Mesenchymal stem cell (in vitro differentiated cells and primary cell): ENCODE measurements at regions not wholly inside any gene's neighbourhood (a gene's known extent, or its start where the extent isn't known, plus 50 kb on each side); places are given as distances from the start of the nearest gene placed in this dataset.
A peak's percentile ranks its signal among the peaks of the same experiment; 100 is the strongest.

Source experiments
- DNase-seq: peaks from one replicate; pipeline ENCODE4 v3.0.0-alpha.2; 2013
- H2AFZ ChIP-seq: one replicate; pipeline ENCODE4 v1.6.1; 2013; ENCODE audit warnings: low read depth, mild to moderate bottlenecking, control low read depth, inconsistent platforms, low read length, moderate library complexity
- H2AK5ac ChIP-seq: 2 replicates; pipeline ENCODE4 v1.6.1; 2013; ENCODE audit warnings: low read length, moderate library complexity, mild to moderate bottlenecking, inconsistent platforms; ENCODE audit not compliant: severe bottlenecking
- H2BK120ac ChIP-seq: one replicate; pipeline ENCODE4 v1.6.1; 2013; ENCODE audit warnings: low read depth, mild to moderate bottlenecking, inconsistent platforms, low read length, moderate library complexity
- H2BK12ac ChIP-seq, 2 experiments: one replicate each; pipeline ENCODE4 v1.6.1; 2013; ENCODE audit warnings: inconsistent platforms in 2 of 2, low read length in 2 of 2, mild to moderate bottlenecking in 2 of 2, moderate library complexity in 2 of 2, control low read depth in 1 of 2
- H2BK15ac ChIP-seq: one replicate; pipeline ENCODE4 v1.6.1; 2013; ENCODE audit warnings: mild to moderate bottlenecking, low read depth, inconsistent platforms; ENCODE audit not compliant: poor library complexity, severe bottlenecking
- H2BK5ac ChIP-seq: 2 replicates; pipeline ENCODE4 v1.6.1; 2013; ENCODE audit warnings: low read depth, mild to moderate bottlenecking, low read length, control low read depth, inconsistent platforms; ENCODE audit not compliant: poor library complexity, severe bottlenecking
- H3K14ac ChIP-seq, 2 experiments: one replicate each; pipeline ENCODE4 v1.6.1; 2013; ENCODE audit warnings: inconsistent platforms in 2 of 2, low read length in 2 of 2, control low read depth in 1 of 2, mild to moderate bottlenecking in 1 of 2, moderate library complexity in 1 of 2
- H3K18ac ChIP-seq, 2 experiments: one replicate each; pipeline ENCODE4 v1.6.1; 2013; ENCODE audit warnings: inconsistent platforms in 2 of 2, low read length in 2 of 2, control low read depth in 1 of 2, low read depth in 1 of 2, mild to moderate bottlenecking in 1 of 2
- H3K23ac ChIP-seq, 2 experiments: one replicate each; pipeline ENCODE4 v1.6.1; 2013; ENCODE audit warnings: inconsistent platforms in 2 of 2, low read length in 2 of 2, mild to moderate bottlenecking in 2 of 2, moderate library complexity in 2 of 2, control low read depth in 1 of 2
- H3K27ac ChIP-seq: 2 replicates; pipeline ENCODE4 v1.5.1; 2013; ENCODE audit warnings: mild to moderate bottlenecking, moderate library complexity, low read length, control low read depth, inconsistent platforms; ENCODE audit not compliant: poor library complexity, severe bottlenecking
- H3K27me3 ChIP-seq, 2 experiments: 2 replicates each; pipeline versions ENCODE4 v1.6.1 to v1.7.0; 2013; ENCODE audit warnings: low read length in 2 of 2, mild to moderate bottlenecking in 2 of 2, moderate library complexity in 2 of 2, control low read depth in 1 of 2, inconsistent platforms in 1 of 2; ENCODE audit not compliant: control insufficient read depth in 1 of 2, insufficient read depth in 1 of 2
- H3K36me3 ChIP-seq, 2 experiments: 2 replicates each; pipeline versions ENCODE4 v1.6.1 to v1.7.0; 2013; ENCODE audit warnings: low read length in 2 of 2, control low read depth in 1 of 2, inconsistent platforms in 1 of 2, low read depth in 1 of 2, mild to moderate bottlenecking in 1 of 2; ENCODE audit not compliant: insufficient read depth in 2 of 2, control insufficient read depth in 1 of 2
- H3K4ac ChIP-seq, 2 experiments: one replicate each; pipeline ENCODE4 v1.6.1; 2013; ENCODE audit warnings: inconsistent platforms in 2 of 2, low read length in 2 of 2, mild to moderate bottlenecking in 2 of 2, moderate library complexity in 2 of 2, control low read depth in 1 of 2, low read depth in 1 of 2
- H3K4me1 ChIP-seq: 2 replicates; pipeline ENCODE4 v1.6.1; 2013; ENCODE audit warnings: low read depth, low read length, control low read depth; ENCODE audit not compliant: control insufficient read depth, insufficient read depth
- H3K4me2 ChIP-seq: 2 replicates; pipeline ENCODE4 v1.6.1; 2013; ENCODE audit warnings: low read length, mild to moderate bottlenecking, inconsistent platforms; ENCODE audit not compliant: poor library complexity, severe bottlenecking
- H3K4me3 ChIP-seq, 2 experiments: 2 replicates each; pipeline versions ENCODE4 v1.5.1 to v1.7.0; 2013; ENCODE audit warnings: low read length in 2 of 2, mild to moderate bottlenecking in 2 of 2, control low read depth in 1 of 2, low read depth in 1 of 2; ENCODE audit not compliant: insufficient read depth in 1 of 2
- H3K79me1 ChIP-seq: replicated peaks from 2 replicates; pipeline ENCODE4 v1.6.1; 2013; ENCODE audit warnings: mild to moderate bottlenecking, control low read depth, low read length, inconsistent platforms; ENCODE audit not compliant: poor library complexity, severe bottlenecking
- H3K9ac ChIP-seq: 2 replicates; pipeline ENCODE4 v1.7.0; 2013; ENCODE audit warnings: mild to moderate bottlenecking, low read length, moderate library complexity
- H3K9me3 ChIP-seq: 2 replicates; pipeline ENCODE4 v1.7.0; 2013; ENCODE audit warnings: mild to moderate bottlenecking, low read length; ENCODE audit not compliant: control insufficient read depth
- H4K8ac ChIP-seq: one replicate; pipeline ENCODE4 v1.6.1; 2013; ENCODE audit warnings: inconsistent platforms, mild to moderate bottlenecking, low read length, moderate library complexity
- H4K91ac ChIP-seq: one replicate; pipeline ENCODE4 v1.6.1; 2013; ENCODE audit warnings: mild to moderate bottlenecking, low read length, inconsistent platforms
- WGBS: methylation state at CpG from one replicate; pipeline ENCODE4 v1.1.7; 2013; ENCODE audit warnings: mixed read lengths; 5-methylcytosine and 5-hydroxymethylcytosine counted together

DNA sequence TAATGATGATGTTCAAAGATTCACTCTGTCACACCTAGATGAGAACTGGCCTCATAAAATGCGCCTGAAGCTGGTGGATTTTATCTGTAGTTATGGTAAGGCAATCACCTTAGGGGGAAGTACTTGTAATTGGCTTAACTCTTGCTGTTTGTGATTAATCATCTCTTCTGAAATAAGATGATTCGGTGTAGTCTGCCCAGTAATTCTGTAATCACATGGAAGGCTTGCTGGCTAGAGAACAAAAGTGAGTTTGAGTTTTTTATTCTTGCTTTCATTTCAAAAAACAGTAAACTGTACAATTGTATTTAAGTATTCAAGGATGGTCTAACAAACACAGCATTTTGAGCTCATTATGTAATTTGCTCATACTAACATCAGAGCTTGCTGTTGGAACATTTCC, 72.1 kb downstream of the OTOL1 start:
- no peak overlapping the region for H4K8ac ChIP-seq
- no peak overlapping the region for H3K18ac ChIP-seq
- H3K9me3 ChIP-seq: no peaks in the 10 kb centered on the region
- no peak overlapping the region for H3K4me2 ChIP-seq
- H2BK5ac ChIP-seq: no peak overlapping the region
- H2AFZ ChIP-seq: no peak overlapping the region
- no peak overlapping the region for H2BK120ac ChIP-seq
- no peak overlapping the region for H3K27ac ChIP-seq
- no peaks in the 10 kb centered on the region for H3K79me1 ChIP-seq
- no peaks in the 10 kb centered on the region for H3K27me3 ChIP-seq
- no peak overlapping the region for H3K23ac ChIP-seq
- H3K36me3 ChIP-seq: no peaks in the 10 kb centered on the region
- no peaks in the 10 kb centered on the region for H3K4me1 ChIP-seq
- no peak overlapping the region for H2BK15ac ChIP-seq
- no peak overlapping the region for H3K4me3 ChIP-seq
- H4K91ac ChIP-seq: no peak overlapping the region
- H2AK5ac ChIP-seq: no peak overlapping the region
- no peak overlapping the region for H2BK12ac ChIP-seq
- peak overlapping the region; percentile 51 for H3K9ac ChIP-seq
- DNase-seq: no peak
- 96% methylated on average over 1 of the region's 2 CpGs for WGBS
- no peak overlapping the region for H3K4ac ChIP-seq
- H3K14ac ChIP-seq: no peak overlapping the region

DNA sequence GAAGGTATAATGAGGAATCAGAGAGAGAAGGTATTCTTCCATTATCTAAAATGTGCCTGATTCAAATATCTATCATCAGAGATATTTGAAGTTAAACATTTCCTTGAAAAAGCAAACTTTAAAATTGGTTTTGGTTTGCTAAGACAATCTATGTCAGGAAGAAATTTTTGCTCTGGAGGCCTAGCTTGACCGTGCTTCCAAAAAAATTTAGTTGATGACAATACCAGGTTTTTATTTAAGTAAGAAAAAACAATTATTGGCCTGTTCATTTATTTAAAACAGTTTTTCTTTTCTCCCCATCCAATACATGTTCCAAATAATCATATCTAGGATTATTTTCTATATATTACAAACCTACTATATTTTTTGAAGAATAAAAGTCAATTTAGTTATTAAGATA, 75.3 kb downstream of the OTOL1 start:
- Histone ChIP-seq H3K27ac (no peak overlapping the region), H3K4me1 (no peaks in the 10 kb centered on the region), H3K4me3 (no peak overlapping the region), H3K23ac (no peak overlapping the region), H3K79me1 (no peaks in the 10 kb centered on the region), H2AK5ac (no peak overlapping the region), H3K36me3 (no peaks in the 10 kb centered on the region), H2BK12ac (no peak overlapping the region), H3K27me3 (no peaks in the 10 kb centered on the region), H3K9ac (no peak overlapping the region), H3K4ac (no peak overlapping the region), H4K8ac (no peak overlapping the region), H3K14ac (no peak overlapping the region), H2BK120ac (no peak overlapping the region), H3K4me2 (no peak overlapping the region), H4K91ac (no peak overlapping the region), H2BK5ac (no peak overlapping the region), H3K18ac (no peak overlapping the region), H2AFZ (no peak overlapping the region), H2BK15ac (no peak overlapping the region), H3K9me3 (no peaks in the 10 kb centered on the region)
- no CpG with 5 or more reads among the region's 1 CpG for WGBS
- no peak for DNase-seq

GRCh38 chr3:161573136-161573535, 76.5 kb downstream of the OTOL1 start:
- H4K91ac ChIP-seq: no peak overlapping the region
- no peak overlapping the region for H4K8ac ChIP-seq
- H3K4ac ChIP-seq: no peak overlapping the region
- no peak overlapping the region for H2BK120ac ChIP-seq
- H2AK5ac ChIP-seq: no peak overlapping the region
- no peak overlapping the region for H2BK15ac ChIP-seq
- WGBS: no CpG with 5 or more reads among the region's 1 CpG
- H2BK12ac ChIP-seq: no peak overlapping the region
- no peak overlapping the region for H3K4me3 ChIP-seq
- H3K9ac ChIP-seq: no peak overlapping the region
- H3K14ac ChIP-seq: no peak overlapping the region
- no peaks in the 10 kb centered on the region for H3K36me3 ChIP-seq
- no peak for DNase-seq
- no peak overlapping the region for H3K23ac ChIP-seq
- H3K4me1 ChIP-seq: no peaks in the 10 kb centered on the region
- no peaks in the 10 kb centered on the region for H3K9me3 ChIP-seq
- no peaks in the 10 kb centered on the region for H3K79me1 ChIP-seq
- no peaks in the 10 kb centered on the region for H3K27me3 ChIP-seq
- no peak overlapping the region for H3K4me2 ChIP-seq
- no peak overlapping the region for H2AFZ ChIP-seq
- H3K27ac ChIP-seq: no peak overlapping the region
- no peak overlapping the region for H3K18ac ChIP-seq
- no peak overlapping the region for H2BK5ac ChIP-seq

DNA sequence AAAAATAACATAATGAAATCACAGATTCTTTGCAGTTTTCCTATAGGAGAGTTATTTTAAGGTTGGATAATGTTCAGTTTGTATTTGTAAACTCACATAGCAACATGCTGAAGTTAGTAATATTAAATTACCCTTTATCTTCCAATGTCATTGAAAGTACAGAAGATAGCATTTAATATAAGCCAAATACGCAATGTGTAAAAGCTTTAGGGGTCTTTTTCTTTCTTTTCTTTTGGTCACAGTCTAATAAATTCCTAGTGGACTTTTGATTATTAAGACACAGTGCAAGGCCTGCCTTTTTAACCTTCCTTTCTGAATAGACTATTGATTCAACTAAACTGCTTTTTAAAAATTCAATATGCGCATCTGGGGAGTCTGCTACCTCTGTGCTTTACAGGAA, 79.3 kb downstream of the OTOL1 start:
- WGBS: no CpG with 5 or more reads among the region's 2 CpGs
- H2AK5ac ChIP-seq: no peak overlapping the region
- H3K4me3 ChIP-seq: no peak overlapping the region
- no peak overlapping the region for H2BK5ac ChIP-seq
- H3K4ac ChIP-seq: no peak overlapping the region
- DNase-seq: no peak
- no peak overlapping the region for H2BK15ac ChIP-seq
- H3K36me3 ChIP-seq: no peaks in the 10 kb centered on the region
- no peak overlapping the region for H3K18ac ChIP-seq
- no peaks in the 10 kb centered on the region for H3K27me3 ChIP-seq
- no peak overlapping the region for H3K14ac ChIP-seq
- H2AFZ ChIP-seq: no peak overlapping the region
- H3K27ac ChIP-seq: no peak overlapping the region
- H3K4me2 ChIP-seq: no peak overlapping the region
- no peaks in the 10 kb centered on the region for H3K79me1 ChIP-seq
- no peak overlapping the region for H3K9ac ChIP-seq
- no peaks in the 10 kb centered on the region for H3K9me3 ChIP-seq
- no peak overlapping the region for H4K91ac ChIP-seq
- no peak overlapping the region for H2BK120ac ChIP-seq
- no peak overlapping the region for H3K23ac ChIP-seq
- no peak overlapping the region for H2BK12ac ChIP-seq
- H4K8ac ChIP-seq: no peak overlapping the region
- no peaks in the 10 kb centered on the region for H3K4me1 ChIP-seq
